ENCODE measurements at regions not wholly inside any gene's neighbourhood (a gene's known extent, or its start where the extent isn't known, plus 50 kb on each side); places are given as distances from the start of the nearest gene placed in this dataset.
A peak's percentile ranks its signal among the peaks of the same experiment; 100 is the strongest.

GRCh38 chr2:88828397-88829137 lies 137.1 kb downstream of the RPIA start:
- Mint-ChIP-seq H3K9me3 (ENCODE audit: low read depth) (no peaks in the 10 kb centered on the region), H3K27ac (ENCODE audit: unreplicated experiment) (peak overlapping the region; percentile 32)
- TF ChIP-seq CTCF (IDR thresholded peaks at IDR 0.05), result no peak

GRCh38 chr2:88829607-88830463 lies 138.4 kb downstream of the RPIA start:
- no peak for DNase-seq (ENCODE audit: low spot score)
- no peaks in the 10 kb centered on the region for H3K4me1 Mint-ChIP-seq (ENCODE audit: low read depth)
- no peaks in the 10 kb centered on the region for H3K9me3 Mint-ChIP-seq (ENCODE audit: low read depth)
- peaks cover 10% of the 10 kb centered on the region for H3K27me3 Mint-ChIP-seq (ENCODE audit: low read depth)
- no peaks in the 10 kb centered on the region for H3K36me3 Mint-ChIP-seq (ENCODE audit: low read depth)
- H3K4me3 Mint-ChIP-seq (ENCODE audit: unreplicated experiment), result no peak overlapping the region
- no peak for TF ChIP-seq CTCF (IDR thresholded peaks at IDR 0.05)
- H3K27ac Mint-ChIP-seq (ENCODE audit: unreplicated experiment), result no peak overlapping the region

More at GRCh38 chr2:88828397-88829137, 137.1 kb downstream of the RPIA start:
- no peak for DNase-seq (ENCODE audit: low spot score)
- H3K4me1 Mint-ChIP-seq (ENCODE audit: low read depth), result no peaks in the 10 kb centered on the region
- no peak overlapping the region for H3K4me3 Mint-ChIP-seq (ENCODE audit: unreplicated experiment)
- no peaks in the 10 kb centered on the region for H3K36me3 Mint-ChIP-seq (ENCODE audit: low read depth)
- H3K27me3 Mint-ChIP-seq (ENCODE audit: low read depth), result peaks cover 17% of the 10 kb centered on the region

GRCh38 chr2:88831071-88831791 lies 139.8 kb downstream of the RPIA start:
- TF ChIP-seq CTCF (IDR thresholded peaks at IDR 0.05), result no peak
- Mint-ChIP-seq H3K27me3 (ENCODE audit: low read depth) (peaks cover 10% of the 10 kb centered on the region), H3K36me3 (ENCODE audit: low read depth) (no peaks in the 10 kb centered on the region), H3K4me3 (ENCODE audit: unreplicated experiment) (no peak overlapping the region), H3K4me1 (ENCODE audit: low read depth) (no peaks in the 10 kb centered on the region), H3K9me3 (ENCODE audit: low read depth) (no peaks in the 10 kb centered on the region), H3K27ac (ENCODE audit: unreplicated experiment) (no peak overlapping the region)
- DNase-seq (ENCODE audit: low spot score), result no peak

- Mint-ChIP-seq H3K27ac (ENCODE audit: unreplicated experiment) (no peak overlapping the region), H3K4me1 (ENCODE audit: low read depth) (no peaks in the 10 kb centered on the region), H3K4me3 (ENCODE audit: unreplicated experiment) (no peak overlapping the region), H3K9me3 (ENCODE audit: low read depth) (no peaks in the 10 kb centered on the region), H3K27me3 (ENCODE audit: low read depth) (peaks cover 11% of the 10 kb centered on the region), H3K36me3 (ENCODE audit: low read depth) (no peaks in the 10 kb centered on the region)
- peak; percentile 58 for TF ChIP-seq CTCF (IDR thresholded peaks at IDR 0.05)
- DNase-seq (ENCODE audit: low spot score), result no peak
These were observed 140.3 kb downstream of the RPIA start for GRCh38 chr2:88831792-88832248.
